RWPE2 (cell line): ENCODE measurements at regions not wholly inside any gene's neighbourhood (a gene's known extent, or its start where the extent isn't known, plus 50 kb on each side); places are given as distances from the start of the nearest gene placed in this dataset.

ENCODE experiments used
- ATAC-seq: fragments of 200-7000 bp; cut with Tn5 transposase; 3 replicates; pipeline ENCODE4 v1.9.1; 2021; ENCODE audit warnings: low read depth
- DNase-seq: peaks from one replicate; pipeline ENCODE4 v3.0.0-alpha.2; 2020; ENCODE audit warnings: low spot score
- H3K27ac ChIP-seq: fragments of 450-650 bp; 2 replicates; pipeline ENCODE4 v1.5.1; 2017; ENCODE audit warnings: mild to moderate bottlenecking; ENCODE audit not compliant: poor library complexity, severe bottlenecking
- H3K27me3 ChIP-seq: fragments of 250-450 bp; sonication (Bioruptor Pico); 2 replicates; pipeline ENCODE4 v1.5.1; 2021; ENCODE audit warnings: mild to moderate bottlenecking, moderate library complexity; ENCODE audit not compliant: insufficient read depth, poor library complexity, severe bottlenecking
- H3K36me3 ChIP-seq: fragments of 250-450 bp; sonication (Bioruptor Pico); 2 replicates; pipeline ENCODE4 v1.5.1; 2020; ENCODE audit warnings: low read depth, mild to moderate bottlenecking, moderate library complexity
- H3K4me1 ChIP-seq: fragments of 250-450 bp; sonication (Bioruptor Pico); 2 replicates; pipeline ENCODE4 v1.5.1; 2021; ENCODE audit warnings: mild to moderate bottlenecking, moderate library complexity; ENCODE audit not compliant: insufficient read depth, poor library complexity, severe bottlenecking
- H3K4me3 ChIP-seq: fragments of 250-450 bp; sonication (Bioruptor Pico); 2 replicates; pipeline ENCODE4 v1.5.1; 2021; ENCODE audit warnings: mild to moderate bottlenecking, moderate library complexity; ENCODE audit not compliant: severe bottlenecking
- H3K9me3 ChIP-seq: fragments of 250-450 bp; sonication (Bioruptor Pico); 2 replicates; pipeline ENCODE4 v1.5.1; 2021; ENCODE audit warnings: mild to moderate bottlenecking, moderate library complexity; ENCODE audit not compliant: severe bottlenecking
- TF ChIP-seq, protein P1 (sequence below): fragments of 450-650 bp; IDR thresholded peaks from one replicate; pipeline ENCODE4 v1.5.1; 2017; ENCODE audit warnings: mild to moderate bottlenecking, moderate library complexity; ENCODE audit not compliant: poor library complexity, severe bottlenecking

DNA sequence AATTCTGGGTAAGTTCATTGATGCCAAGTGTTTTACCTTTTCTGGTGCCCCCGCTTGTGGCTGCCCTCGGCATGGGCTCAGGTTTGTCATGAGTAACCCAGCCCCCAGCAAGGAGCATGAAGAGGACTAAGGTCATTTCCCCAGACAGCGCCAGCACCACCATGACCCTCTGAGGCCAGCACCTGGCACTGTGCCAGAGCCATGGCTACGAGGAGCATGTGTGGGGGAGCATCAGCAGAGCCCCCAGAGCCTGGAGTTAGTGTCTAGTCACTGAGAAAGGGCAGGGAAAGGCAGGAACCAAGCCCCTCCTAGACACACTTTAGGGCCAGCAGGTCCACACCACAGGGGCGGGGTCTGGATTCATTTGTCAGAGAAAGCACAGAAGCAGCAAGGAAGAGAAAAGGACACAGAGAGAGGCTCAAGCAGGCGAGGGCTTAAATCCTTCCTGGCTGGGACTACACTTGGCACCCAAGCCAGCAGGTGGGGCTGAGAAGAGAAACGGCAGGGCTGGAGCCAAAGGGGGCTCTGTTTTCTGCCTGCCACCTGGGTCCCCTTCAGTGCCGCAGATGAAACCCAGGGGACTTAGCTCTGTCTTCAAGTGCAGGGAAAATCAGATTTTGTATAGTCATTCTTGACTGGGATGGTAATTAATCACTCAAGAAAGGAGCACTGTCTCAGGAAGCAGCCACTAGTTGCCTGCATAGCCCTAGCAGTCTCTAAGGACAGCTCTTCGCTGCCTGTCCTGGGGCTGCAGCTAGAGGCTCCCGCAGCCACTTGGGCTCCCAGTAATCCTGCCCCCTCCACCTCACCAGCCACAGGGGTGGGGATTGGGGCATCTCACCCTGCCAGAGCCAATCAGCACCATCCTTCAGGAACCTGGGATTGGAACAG, 79.6 kb upstream of the ZC3H12A start:
- Histone ChIP-seq H3K27me3 (peaks cover 5% of the 10 kb centered on the region), H3K4me3 (no peak overlapping the region), H3K36me3 (no peaks in the 10 kb centered on the region), H3K27ac (no peak overlapping the region), H3K4me1 (no peaks in the 10 kb centered on the region), H3K9me3 (no peaks in the 10 kb centered on the region)
- TF ChIP-seq, protein P1, sequence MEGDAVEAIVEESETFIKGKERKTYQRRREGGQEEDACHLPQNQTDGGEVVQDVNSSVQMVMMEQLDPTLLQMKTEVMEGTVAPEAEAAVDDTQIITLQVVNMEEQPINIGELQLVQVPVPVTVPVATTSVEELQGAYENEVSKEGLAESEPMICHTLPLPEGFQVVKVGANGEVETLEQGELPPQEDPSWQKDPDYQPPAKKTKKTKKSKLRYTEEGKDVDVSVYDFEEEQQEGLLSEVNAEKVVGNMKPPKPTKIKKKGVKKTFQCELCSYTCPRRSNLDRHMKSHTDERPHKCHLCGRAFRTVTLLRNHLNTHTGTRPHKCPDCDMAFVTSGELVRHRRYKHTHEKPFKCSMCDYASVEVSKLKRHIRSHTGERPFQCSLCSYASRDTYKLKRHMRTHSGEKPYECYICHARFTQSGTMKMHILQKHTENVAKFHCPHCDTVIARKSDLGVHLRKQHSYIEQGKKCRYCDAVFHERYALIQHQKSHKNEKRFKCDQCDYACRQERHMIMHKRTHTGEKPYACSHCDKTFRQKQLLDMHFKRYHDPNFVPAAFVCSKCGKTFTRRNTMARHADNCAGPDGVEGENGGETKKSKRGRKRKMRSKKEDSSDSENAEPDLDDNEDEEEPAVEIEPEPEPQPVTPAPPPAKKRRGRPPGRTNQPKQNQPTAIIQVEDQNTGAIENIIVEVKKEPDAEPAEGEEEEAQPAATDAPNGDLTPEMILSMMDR, result no peak
- DNase-seq (no peak), ATAC-seq (peak; percentile 55; the same call in 2 of the 3 replicates)

DNA sequence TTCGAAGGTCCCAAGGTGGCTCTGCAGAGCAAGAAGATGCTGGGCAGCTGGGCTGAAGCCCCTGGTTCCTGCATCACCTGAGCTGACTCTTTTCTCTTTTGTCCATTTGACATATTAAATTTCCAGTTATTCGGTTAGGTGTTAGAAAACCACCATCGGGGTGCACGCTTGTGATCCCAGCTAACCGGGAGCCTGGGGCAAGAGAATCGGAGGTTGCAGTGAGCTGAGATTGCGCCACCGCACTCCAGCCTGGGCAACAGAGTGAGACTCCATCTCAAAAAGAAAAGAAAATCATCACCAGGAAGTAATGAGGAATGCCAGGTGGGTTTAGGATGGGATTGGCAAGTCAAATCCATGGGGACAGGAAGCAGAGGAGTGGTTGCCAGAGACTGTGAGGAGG, 76.3 kb upstream of the ZC3H12A start:
- no peak for ATAC-seq
- DNase-seq, result no peak

DNA sequence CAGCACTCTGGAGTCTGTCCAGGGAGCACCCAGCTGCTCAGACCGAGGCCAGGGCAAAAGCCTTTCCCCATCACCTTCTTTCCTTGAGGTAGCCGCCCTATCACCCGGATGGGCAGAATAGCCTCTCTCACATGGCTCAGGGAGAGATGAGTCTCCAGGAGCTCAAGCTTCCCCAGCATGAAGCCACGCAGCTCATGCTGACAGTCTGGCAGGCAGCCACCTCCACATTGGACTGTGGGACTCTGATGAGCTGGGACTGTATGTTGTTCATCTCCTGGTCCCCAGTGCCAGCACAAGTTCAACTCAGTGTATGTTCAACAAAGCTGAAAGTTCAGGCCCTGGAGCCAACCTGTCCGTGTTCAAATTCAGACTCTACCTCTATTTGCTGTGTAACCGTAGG, 75.2 kb upstream of the ZC3H12A start:
- no peaks in the 10 kb centered on the region for H3K36me3 ChIP-seq
- no peak overlapping the region for H3K27ac ChIP-seq
- no peaks in the 10 kb centered on the region for H3K4me1 ChIP-seq
- no peak overlapping the region for H3K4me3 ChIP-seq
- TF ChIP-seq, protein P1, result no peak
- no peaks in the 10 kb centered on the region for H3K9me3 ChIP-seq
- ATAC-seq, result no peak
- H3K27me3 ChIP-seq, result no peaks in the 10 kb centered on the region
- no peak for DNase-seq

More for the DNA sequence above, 76.3 kb upstream of the ZC3H12A start:
- TF ChIP-seq, protein P1, result no peak
- Histone ChIP-seq H3K27ac (no peak overlapping the region), H3K4me1 (no peaks in the 10 kb centered on the region), H3K4me3 (no peak overlapping the region), H3K27me3 (peaks cover 3% of the 10 kb centered on the region), H3K36me3 (no peaks in the 10 kb centered on the region), H3K9me3 (no peaks in the 10 kb centered on the region)

DNA sequence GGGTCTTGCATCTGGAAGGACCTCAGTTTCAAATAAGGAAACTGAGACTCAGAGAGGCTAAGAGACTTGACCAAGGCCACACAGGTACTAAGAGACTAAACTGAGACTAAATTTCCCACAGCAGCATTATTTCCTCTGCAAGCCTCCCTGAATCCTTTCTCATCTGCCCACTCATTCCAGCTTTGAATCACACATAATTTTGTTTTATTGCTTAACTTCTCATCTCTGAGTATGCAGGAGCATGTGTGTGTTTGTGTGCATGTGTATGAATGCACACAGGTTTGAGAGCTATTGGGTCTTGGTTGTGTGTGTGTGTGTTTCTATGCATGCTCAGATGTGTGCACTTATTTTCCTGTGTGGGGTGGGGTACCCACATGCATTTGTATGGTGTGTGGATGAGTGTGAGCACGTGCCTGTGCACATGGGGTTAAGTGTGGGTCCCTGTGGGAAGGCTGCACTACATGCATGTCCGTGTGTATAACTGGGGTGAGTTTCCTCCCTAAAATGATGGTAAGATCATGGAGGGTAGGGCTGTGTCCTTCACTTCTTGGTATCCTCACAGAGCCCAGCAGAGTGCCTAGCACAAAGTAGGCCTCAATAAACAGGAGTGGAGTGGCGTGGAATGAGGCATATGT, 74.4 kb upstream of the ZC3H12A start:
- DNase-seq, result no peak
- no peaks in the 10 kb centered on the region for H3K4me1 ChIP-seq
- no peaks in the 10 kb centered on the region for H3K36me3 ChIP-seq
- no peaks in the 10 kb centered on the region for H3K9me3 ChIP-seq
- no peaks in the 10 kb centered on the region for H3K27me3 ChIP-seq
- no peak overlapping the region for H3K27ac ChIP-seq
- no peak overlapping the region for H3K4me3 ChIP-seq
- no peak for ATAC-seq
- TF ChIP-seq, protein P1, result no peak
